HG02973 (cell line): ENCODE measurements at regions not wholly inside any gene's neighbourhood (a gene's known extent, or its start where the extent isn't known, plus 50 kb on each side); places are given as distances from the start of the nearest gene placed in this dataset.

ENCODE experiments used
- ATAC-seq: cut with Tn5 transposase; IDR thresholded peaks from one replicate; pipeline ENCODE4 v1.9.1; 2021; ENCODE audit warnings: moderate library complexity; ENCODE audit not compliant: unreplicated experiment

DNA sequence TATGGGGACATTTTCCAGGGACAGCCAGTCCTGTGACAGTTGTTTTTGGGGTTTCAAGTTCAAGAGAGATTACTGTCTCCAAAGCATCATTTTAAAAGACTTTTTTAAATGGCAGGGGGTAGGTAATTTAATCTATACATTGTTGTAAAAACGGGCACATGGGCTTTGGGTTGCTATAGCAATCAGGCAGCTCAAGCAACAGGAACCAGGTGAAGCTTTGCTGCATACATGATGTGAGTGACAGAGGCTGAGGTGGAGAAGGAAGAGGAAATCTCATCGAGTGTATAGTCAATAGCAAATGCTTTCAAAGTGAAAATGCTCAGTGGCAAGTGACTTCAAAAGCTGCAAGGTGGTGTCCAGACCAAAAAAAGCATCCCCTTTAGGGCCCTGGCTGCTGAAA, 277.4 kb upstream of the JAG1 start:
- no peak for ATAC-seq

DNA sequence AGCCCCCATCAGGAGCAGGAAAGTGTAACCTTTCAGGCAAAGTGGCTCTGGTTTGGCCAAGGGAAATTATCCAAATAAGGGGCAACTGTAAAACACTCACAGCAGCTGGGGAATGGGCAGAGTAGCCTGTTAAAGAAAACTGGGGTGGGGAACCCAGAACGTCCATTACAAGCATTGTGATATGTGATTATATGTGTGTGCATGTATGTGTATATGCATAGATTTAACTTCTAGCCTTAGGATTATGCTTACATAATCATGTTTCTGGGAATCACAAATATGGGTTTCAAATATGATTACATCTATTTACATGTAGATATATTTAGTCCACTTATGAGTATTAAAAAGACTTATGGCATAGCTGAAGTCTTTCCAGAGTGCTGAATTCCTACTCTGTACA, 278.1 kb upstream of the JAG1 start:
- ATAC-seq = no peak

DNA sequence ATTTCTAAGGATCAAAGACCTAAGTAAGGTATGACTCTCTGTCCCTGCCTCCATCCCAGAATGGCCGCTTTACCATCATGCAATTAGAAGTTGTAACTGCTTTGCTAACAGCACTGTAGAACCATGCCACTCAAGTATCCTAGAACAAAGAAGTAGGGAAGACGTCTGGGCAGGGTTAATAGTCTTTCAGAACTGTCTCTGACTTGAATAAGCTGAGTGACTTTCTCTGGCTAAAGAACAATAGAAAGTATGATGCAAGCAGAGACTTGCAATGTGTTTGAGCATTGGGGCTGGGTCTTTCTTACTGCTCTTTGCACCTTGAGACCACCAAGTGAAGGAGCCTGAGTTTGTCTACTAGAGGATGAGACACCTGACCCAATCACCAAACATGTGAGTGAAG, 279.6 kb upstream of the JAG1 start:
- no peak for ATAC-seq

DNA sequence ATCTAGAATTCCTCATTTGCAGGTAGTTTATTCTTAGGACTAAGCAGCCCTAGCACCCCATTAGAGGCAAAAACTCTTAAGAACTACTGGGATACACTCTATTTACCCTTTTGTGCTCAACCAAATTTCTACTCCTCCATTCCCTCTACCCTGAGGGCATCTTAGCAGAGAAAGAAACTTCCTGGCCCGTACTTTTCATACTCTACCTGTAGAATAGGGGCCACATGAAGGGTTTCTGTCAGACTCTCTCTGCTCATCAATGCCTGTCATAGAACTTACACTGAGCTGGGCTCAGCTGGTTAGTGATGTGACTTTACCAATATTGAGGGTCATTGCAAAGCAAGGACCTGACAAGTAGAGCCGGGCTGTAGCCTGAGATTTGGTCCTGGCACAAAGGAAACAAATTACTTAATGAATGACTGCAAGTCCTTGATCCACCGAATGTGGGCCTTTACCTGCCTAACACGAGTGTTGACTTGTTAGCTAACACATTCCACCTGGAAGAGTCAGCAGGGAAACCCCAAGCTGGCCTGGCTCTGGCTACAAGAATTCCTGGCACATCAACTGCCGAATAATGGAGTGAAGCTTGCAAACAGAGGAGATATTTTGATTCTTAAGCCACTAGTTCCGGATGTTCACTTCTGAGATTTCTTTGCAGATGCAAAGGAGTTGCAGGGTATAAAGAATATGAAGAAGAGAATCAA, 280.5 kb upstream of the JAG1 start:
- ATAC-seq = no peak

DNA sequence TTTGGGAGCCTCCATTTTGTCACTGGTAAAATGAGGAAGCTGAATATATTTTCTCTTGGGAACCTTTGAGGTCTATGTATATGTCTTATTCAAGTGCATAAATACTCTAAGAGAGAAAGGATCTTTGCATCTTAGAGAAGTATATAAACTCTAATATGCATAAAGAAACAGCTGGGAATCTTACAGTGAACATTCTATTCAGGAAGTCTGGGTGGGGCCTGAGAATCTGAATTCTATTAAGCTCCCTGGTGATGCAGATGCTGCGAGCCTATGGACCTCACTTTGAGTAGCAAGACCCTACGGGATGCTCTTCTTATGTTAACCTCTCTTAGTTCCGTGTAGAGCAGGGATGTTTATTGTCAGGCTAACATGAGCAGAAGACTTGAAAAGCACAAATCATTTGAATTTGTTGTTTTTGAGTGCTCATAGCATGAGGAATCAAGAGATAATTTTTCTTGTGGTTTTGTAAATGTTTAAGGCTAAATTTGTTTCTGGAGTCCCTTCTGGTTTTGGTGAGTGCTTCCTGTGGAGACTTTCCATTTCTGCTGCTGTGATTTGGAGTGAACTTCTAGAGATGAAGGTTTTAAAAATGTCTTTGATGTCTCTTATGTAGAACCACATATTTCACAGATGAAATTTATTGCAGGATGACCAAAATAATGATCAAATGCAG, 281.2 kb upstream of the JAG1 start:
- no peak for ATAC-seq

GRCh38 chr20:10958279-10958678, 284.5 kb upstream of the JAG1 start:
- ATAC-seq = no peak

GRCh38 chr20:10960416-10960815, 286.6 kb upstream of the JAG1 start:
- no peak for ATAC-seq

DNA sequence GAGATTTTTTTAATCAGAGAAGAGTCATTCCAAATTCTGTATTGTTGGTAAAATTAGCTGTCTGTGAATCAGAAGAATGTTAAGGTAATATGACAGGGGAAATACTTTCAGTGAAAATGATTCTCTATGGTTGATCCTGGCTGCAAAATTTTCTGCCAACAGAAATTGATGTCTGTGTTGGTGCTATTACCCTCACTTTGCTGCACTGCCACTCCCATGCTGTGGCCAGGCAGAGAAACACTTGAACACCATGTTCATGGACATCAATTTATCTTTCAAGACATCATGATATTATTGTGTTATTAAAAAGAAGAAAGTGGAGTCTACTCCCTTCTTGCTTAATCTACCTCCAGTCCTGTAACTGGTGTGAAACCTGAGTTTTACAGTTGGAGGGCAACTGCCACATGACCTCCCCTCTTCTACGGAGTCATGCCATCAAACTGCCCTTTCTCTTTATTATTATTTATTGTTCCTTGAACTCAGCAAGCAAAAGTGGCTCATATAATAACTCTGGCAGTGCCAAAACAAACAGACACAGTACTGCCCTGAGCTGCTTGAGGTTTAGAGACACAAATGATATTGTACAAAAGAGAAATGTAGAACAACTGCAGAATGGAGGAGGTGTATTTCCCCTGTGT, 288.0 kb upstream of the JAG1 start:
- no peak for ATAC-seq

DNA sequence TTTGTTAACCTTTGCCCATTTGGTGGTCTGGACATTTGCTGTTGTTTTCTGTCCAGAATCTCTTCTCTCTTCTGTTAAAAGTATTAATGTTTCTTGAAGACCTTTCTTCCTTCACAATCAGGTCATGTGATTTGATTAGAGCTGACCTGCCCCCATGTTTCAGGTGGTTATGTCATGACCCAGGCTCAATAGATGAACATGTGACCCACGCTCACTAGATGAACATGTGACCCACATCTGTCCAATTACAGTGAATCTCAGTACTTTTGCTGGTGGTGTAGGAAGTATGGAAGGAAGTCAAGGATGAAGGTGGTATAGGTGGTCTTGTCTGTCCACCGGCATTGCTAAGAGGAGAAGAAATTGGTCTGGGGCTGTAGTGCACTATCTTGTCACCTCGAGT, 289.1 kb upstream of the JAG1 start:
- no peak for ATAC-seq

- no peak for ATAC-seq
Observed at GRCh38 chr20:10963717-10964266, 290.0 kb upstream of the JAG1 start.

DNA sequence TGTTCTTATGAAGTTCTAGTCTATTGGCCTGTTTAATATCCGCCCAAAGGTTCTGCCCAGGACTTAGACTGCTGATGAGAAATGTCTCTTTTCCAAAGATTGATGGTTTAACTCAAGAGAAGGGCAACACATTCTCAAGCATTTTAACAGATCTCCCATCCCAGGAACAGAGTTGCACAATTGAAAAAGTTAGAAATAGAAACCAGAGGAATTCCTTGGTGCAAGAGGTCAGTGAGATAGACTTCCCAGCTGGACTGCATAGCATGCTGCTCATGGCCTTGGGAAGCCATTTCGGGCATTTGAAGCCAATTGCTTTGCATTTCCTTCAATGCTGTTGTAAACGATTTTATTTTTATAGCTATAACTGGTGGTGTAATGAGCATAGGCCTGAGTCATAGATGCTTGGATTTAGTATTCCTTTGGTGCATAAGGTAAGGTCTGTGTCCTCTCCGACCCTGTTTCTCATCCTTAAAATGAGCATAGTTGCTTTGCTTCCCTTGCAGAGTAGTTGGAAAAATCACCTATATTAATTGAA, 292.2 kb upstream of the JAG1 start:
- no peak for ATAC-seq

DNA sequence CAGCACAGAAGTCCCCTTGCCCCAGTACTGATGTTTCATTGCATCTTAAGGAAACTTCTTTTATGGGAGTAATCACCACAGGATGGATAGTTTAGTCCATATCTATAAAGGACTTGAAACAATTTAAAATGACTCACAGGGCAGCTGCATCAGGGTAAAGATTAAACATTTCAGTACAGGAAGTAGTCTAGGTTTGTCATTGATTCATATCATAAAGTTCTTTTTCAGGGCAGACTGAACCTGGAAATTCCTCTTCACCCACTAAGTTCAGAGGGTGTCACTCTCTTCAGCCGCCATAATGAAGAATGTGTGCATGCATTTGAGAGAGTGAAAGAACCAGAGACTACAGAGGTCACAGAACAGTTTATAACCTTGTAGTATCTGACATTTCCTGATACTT, 296.3 kb upstream of the JAG1 start:
- ATAC-seq = no peak

DNA sequence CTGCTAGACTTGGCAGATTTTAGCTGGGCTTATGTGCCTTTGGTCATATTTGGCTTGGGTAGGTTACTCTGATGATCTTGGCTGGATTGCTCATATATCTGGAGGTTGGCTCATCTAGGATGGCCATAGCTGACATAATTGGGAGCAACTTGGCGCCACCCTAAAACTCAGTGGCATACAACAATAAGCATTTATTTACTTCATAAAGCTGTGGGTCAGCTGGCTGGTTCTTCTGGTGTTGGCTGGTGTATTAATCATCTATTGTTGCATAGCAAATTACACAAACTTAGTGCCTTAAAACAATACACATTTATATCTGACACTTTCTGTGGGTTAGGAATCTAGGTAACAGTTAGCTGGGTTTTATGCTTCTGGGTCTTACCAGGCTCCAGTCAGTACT, 297.3 kb upstream of the JAG1 start:
- ATAC-seq = no peak

DNA sequence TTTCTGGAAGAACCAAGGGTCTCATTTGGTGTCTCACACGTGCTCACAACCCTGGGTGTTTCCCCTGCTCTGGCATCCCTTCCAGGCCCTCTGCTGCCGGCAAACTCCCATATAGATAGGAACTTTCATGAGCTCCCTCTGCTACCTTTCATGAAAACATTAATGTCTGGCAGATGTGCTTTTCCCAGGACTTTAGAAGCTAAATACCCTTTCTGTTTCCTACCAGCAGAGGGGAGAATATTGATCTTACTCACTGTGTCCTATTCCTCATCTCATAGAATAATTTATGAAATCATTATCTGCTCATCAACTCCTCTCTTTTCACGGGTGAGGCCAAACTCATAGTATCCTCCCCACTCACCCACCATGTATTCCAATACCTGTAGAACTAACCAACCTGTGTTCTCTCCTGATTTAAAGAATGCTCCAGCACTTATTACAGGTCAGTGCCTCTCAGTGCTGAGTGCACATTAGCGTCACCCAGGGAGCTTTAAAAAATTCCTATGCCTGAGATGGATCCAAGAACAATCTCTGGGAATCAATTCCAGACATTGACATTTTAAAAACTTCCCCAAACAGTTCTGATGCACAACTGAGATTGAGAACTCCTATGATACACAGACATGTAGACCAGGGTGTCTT, 298.5 kb upstream of the JAG1 start:
- no peak for ATAC-seq

GRCh38 chr20:10976051-10976450, 302.3 kb upstream of the JAG1 start:
- ATAC-seq = no peak

DNA sequence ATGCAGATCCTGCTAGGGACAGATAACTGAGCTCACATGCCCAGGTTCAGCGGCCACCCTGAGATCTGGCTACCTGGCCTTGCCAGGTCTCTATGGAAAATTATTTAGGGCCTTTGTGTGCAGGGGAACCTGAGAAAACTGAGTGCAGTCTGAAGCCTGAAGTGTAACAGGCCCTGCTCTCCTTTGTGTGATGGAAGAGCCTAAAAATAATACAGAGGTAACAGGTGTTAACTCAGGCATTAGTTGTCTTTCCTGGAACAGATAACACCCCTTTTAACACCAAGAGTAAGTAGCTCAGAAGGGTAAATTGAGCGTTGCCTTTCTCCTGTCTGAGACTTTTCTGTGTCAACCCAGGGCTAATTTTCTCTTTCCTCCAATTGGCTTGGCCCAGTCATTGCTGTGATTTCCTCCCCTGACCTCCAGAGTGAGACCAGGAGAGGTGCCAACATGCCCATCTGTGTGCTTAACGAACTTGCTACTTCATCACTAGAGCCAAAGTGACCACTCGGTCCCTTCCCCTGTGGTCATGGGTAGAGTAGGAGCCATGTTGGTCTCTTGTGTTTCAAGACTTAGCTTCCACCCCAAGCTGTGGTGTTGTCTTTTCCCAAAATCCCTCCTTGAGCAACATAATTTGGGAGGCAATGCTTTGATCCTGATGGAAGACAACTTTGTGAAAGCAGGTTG, 304.4 kb upstream of the JAG1 start:
- no peak for ATAC-seq

DNA sequence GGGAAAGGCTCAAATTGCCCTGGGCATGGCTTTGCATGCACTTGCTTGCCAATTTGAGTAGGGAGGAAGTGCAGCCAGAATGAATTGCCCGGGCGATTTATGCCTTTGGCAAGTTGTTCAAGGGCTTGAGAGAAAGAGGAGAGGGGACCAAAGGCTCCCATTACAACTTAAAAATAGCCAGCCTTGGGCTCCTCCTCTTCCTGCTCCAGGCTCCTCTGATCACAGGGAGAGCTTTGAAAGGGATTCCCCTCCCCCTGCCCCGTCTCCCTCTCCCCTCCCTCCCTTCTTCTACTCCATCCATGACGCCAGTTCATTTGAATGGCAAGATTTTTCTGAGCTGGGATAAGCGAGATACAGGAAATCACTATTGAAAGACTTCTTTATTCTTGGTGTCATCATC, 304.9 kb upstream of the JAG1 start:
- ATAC-seq = no peak

DNA sequence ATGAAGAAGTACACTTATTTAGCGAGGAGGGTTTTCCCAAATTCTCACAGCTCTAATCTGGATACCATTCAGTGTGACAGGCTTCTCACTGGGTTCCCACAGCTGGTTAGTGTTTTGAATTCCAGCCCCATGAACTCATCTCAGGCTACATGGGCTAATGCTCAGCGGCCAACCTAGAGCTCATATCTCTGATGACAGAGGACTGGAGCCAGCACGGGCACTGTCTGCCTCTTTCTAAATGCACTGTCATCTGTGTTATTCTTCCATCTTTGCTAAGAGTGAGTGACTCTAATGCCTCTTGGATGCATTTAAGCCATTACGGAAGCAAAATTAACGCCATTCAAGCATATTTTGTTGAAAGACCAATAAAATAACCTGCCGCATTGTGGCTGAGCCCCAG, 308.9 kb upstream of the JAG1 start:
- ATAC-seq = no peak

DNA sequence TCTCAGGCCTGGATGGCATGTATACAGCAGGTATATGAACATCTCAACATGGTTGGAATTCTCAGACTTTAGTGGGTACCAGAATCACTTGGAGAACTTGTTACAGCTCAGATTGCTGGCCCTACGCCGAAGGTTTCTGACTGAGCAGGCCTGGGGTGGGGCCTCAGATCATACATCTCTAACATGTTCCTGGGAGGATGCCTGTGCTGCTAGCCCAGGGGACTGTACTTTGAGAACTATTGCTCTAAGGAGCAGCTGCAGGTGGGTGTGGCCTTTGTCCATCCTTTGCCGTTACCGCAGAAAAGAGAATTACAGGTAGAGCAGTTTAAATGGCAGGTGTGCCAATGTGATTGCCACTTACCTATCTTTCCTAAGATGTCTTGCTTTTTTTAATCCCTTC, 310.5 kb upstream of the JAG1 start:
- no peak for ATAC-seq

DNA sequence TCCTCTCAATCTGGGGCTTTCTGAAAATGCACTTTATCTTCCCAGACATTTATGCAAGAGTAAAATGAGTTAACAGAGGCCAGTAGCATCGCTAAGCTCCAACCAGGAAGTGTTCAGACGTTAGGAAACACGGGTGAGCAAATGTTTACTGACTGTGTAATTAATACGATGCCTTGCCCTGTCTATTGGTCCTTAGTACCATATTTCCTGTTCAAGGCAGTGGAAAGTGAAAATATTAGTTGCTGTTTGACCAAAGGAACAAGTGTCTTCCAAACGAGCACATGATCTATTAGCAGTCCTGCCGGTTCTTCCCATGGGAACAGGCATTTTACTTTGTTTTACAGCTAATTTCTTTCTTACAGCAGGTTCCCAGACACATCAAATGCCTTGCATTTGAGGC, 311.1 kb upstream of the JAG1 start:
- no peak for ATAC-seq

DNA sequence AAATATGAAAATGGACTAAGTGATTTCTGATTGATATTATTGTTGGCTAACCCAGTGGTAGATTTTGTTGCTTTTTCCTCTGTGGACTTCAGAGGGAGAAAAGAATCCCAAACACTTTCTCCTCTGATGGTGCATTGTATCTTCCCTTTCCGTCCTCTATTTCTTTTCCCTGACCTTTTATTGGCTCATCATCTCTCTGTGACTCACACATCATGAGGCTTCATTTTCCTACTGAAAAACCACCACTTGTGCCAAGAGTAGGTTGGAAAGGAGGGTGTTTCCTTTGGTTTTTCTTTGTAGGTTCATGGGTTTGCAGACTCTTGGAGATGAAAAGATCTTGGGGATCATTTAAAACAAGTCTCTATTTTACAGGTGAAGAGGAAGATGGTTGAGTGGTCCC, 311.7 kb upstream of the JAG1 start:
- ATAC-seq = no peak
